VCaP (cell line): ENCODE measurements at regions not wholly inside any gene's neighbourhood (a gene's known extent, or its start where the extent isn't known, plus 50 kb on each side); places are given as distances from the start of the nearest gene placed in this dataset.
A peak's percentile ranks its signal among the peaks of the same experiment; 100 is the strongest.

Experiments
- H3K27ac ChIP-seq: fragments of 450-650 bp; 2 replicates; pipeline ENCODE4 v1.5.1; 2017
- CTCF ChIP-seq: fragments of 450-650 bp; conservative IDR thresholded peaks from 2 replicates; pipeline ENCODE4 v1.5.1; 2017; ENCODE audit warnings: mild to moderate bottlenecking, moderate library complexity

GRCh38 chr19:42662712-42663111, 68.0 kb upstream of the CEACAM8 start:
- no peak overlapping the region for H3K27ac ChIP-seq
- no peak for TF ChIP-seq CTCF

DNA sequence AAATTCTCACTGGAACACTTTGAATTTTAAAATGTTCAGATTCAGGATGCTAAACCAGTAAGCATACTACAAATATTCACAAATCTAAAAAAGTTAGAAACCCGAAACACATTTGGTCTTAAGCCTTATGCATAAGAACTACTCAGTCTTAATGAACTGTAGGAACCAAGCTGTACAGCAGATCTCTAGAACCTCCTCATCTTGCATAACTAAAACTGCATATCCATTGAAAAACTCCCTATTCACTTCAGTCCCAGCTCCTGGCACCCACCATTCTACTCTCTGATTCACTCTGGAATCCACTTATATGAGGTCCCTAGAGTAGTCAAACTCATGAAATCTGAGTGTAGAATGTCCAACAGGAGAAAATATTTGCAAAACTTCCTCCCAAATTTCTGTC, 65.6 kb upstream of the CEACAM8 start:
- TF ChIP-seq CTCF, result no peak
- no peak overlapping the region for H3K27ac ChIP-seq

GRCh38 chr19:42658076-42658475, 63.4 kb upstream of the CEACAM8 start:
- no peak overlapping the region for H3K27ac ChIP-seq
- no peak for TF ChIP-seq CTCF

GRCh38 chr19:42657556-42657955, 62.8 kb upstream of the CEACAM8 start:
- no peak for TF ChIP-seq CTCF
- no peak overlapping the region for H3K27ac ChIP-seq

- no peak for TF ChIP-seq CTCF
- H3K27ac ChIP-seq, result peak overlapping the region; percentile 40; the same call in 1 of the 2 replicates
Observed at GRCh38 chr19:42655748-42656147, 61.0 kb upstream of the CEACAM8 start.

GRCh38 chr19:42653841-42654240, 59.1 kb upstream of the CEACAM8 start:
- no peak for TF ChIP-seq CTCF
- H3K27ac ChIP-seq, result no peak overlapping the region

GRCh38 chr19:42652021-42652420, 57.3 kb upstream of the CEACAM8 start:
- H3K27ac ChIP-seq, result no peak overlapping the region
- no peak for TF ChIP-seq CTCF
